Neutrophil (primary cell): ENCODE measurements at regions not wholly inside any gene's neighbourhood (a gene's known extent, or its start where the extent isn't known, plus 50 kb on each side); places are given as distances from the start of the nearest gene placed in this dataset.

Experiments used
- H3K27ac ChIP-seq: fragments of 200-600 bp; sonication (generic); 2 replicates; pipeline ENCODE4 v1.5.1; 2016; ENCODE audit warnings: mild to moderate bottlenecking, moderate library complexity
- H3K27me3 ChIP-seq: fragments of 200-600 bp; sonication (generic); 2 replicates; pipeline ENCODE4 v1.6.0; 2016; ENCODE audit warnings: mild to moderate bottlenecking
- H3K36me3 ChIP-seq: fragments of 200-600 bp; sonication (generic); 2 replicates; pipeline ENCODE4 v1.5.1; 2017
- H3K4me1 ChIP-seq, 2 experiments: fragments of 200-600 bp in 1 of 2; sonication (generic) in 1 of 2; 1 replicate in 1 of 2; 2 replicates in 1 of 2; pipeline versions ENCODE4 v1.5.1 to v1.6.1; 2013 to 2016; ENCODE audit warnings: low read depth in 1 of 2, low read length in 1 of 2, mild to moderate bottlenecking in 1 of 2, moderate library complexity in 1 of 2; ENCODE audit not compliant: control insufficient read depth in 1 of 2, insufficient read depth in 1 of 2
- H3K4me3 ChIP-seq, 2 experiments: fragments of 200-600 bp in 1 of 2; sonication (generic) in 1 of 2; 1 replicate in 1 of 2; 2 replicates in 1 of 2; pipeline ENCODE4 v1.5.1; 2013 to 2016; ENCODE audit warnings: low read depth in 1 of 2, low read length in 1 of 2, mild to moderate bottlenecking in 1 of 2, moderate library complexity in 1 of 2
- H3K9me3 ChIP-seq: fragments of 200-600 bp; sonication (generic); 2 replicates; pipeline ENCODE4 v1.5.1; 2016
- CTCF ChIP-seq: fragments of 200-600 bp; sonication (generic); IDR thresholded peaks from 2 replicates; pipeline ENCODE4 v1.5.1; 2016; ENCODE audit warnings: antibody characterized with exemption

GRCh38 chr22:49350441-49351121, 477.1 kb downstream of the BRD1 start:
- Histone ChIP-seq H3K4me3 (no peak overlapping the region), H3K27me3 (peaks cover 26% of the 10 kb centered on the region), H3K27ac (no peak overlapping the region), H3K9me3 (no peaks in the 10 kb centered on the region), H3K36me3 (no peaks in the 10 kb centered on the region), H3K4me1 (no peaks in the 10 kb centered on the region)
- no peak for TF ChIP-seq CTCF

GRCh38 chr22:49349841-49350381, 477.8 kb downstream of the BRD1 start:
- TF ChIP-seq CTCF: no peak
- Histone ChIP-seq H3K36me3 (no peaks in the 10 kb centered on the region), H3K27me3 (peaks cover 20% of the 10 kb centered on the region), H3K4me3 (no peak overlapping the region), H3K27ac (no peak overlapping the region), H3K4me1 (no peaks in the 10 kb centered on the region), H3K9me3 (no peaks in the 10 kb centered on the region)

- Histone ChIP-seq H3K4me1 (no peaks in the 10 kb centered on the region), H3K27me3 (peaks cover 14% of the 10 kb centered on the region), H3K4me3 (no peak overlapping the region), H3K27ac (no peak overlapping the region), H3K9me3 (no peaks in the 10 kb centered on the region), H3K36me3 (no peaks in the 10 kb centered on the region)
- no peak for TF ChIP-seq CTCF
Observed at GRCh38 chr22:49349181-49349835, 478.4 kb downstream of the BRD1 start.

GRCh38 chr22:49348631-49349030, 479.0 kb downstream of the BRD1 start:
- no peaks in the 10 kb centered on the region for H3K4me1 ChIP-seq
- H3K27ac ChIP-seq: no peak overlapping the region
- H3K4me3 ChIP-seq: no peak overlapping the region
- no peaks in the 10 kb centered on the region for H3K36me3 ChIP-seq
- H3K9me3 ChIP-seq: no peaks in the 10 kb centered on the region
- TF ChIP-seq CTCF: no peak
- peaks cover 8% of the 10 kb centered on the region for H3K27me3 ChIP-seq

GRCh38 chr22:49347376-49347775, 480.3 kb downstream of the BRD1 start:
- no peaks in the 10 kb centered on the region for H3K27me3 ChIP-seq
- no peaks in the 10 kb centered on the region for H3K4me1 ChIP-seq
- H3K4me3 ChIP-seq: no peak overlapping the region
- TF ChIP-seq CTCF: no peak
- no peaks in the 10 kb centered on the region for H3K9me3 ChIP-seq
- H3K27ac ChIP-seq: no peak overlapping the region
- no peaks in the 10 kb centered on the region for H3K36me3 ChIP-seq
